ENCODE measurements at regions not wholly inside any gene's neighbourhood (a gene's known extent, or its start where the extent isn't known, plus 50 kb on each side); places are given as distances from the start of the nearest gene placed in this dataset.

DNA sequence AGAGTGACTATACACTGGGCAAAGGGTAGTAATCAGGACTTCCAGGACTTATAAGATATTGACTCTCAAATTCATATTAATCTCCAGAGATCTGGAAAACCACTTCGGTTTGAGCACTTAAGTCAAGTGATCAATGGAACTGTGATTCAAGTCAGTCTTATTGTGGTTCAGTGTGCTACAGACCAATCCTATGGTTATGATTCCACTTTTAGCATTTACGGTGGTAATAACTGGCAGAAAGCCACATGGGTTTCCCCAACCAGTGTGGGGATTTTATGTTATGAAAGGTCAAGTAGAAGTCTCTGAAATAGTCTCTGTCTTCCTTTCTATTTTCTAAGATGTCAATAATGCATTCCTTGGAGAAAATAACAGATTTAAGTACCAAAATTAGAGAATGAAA lies 151.3 kb upstream of the NEGR1 start:
- TF ChIP-seq, protein P1, sequence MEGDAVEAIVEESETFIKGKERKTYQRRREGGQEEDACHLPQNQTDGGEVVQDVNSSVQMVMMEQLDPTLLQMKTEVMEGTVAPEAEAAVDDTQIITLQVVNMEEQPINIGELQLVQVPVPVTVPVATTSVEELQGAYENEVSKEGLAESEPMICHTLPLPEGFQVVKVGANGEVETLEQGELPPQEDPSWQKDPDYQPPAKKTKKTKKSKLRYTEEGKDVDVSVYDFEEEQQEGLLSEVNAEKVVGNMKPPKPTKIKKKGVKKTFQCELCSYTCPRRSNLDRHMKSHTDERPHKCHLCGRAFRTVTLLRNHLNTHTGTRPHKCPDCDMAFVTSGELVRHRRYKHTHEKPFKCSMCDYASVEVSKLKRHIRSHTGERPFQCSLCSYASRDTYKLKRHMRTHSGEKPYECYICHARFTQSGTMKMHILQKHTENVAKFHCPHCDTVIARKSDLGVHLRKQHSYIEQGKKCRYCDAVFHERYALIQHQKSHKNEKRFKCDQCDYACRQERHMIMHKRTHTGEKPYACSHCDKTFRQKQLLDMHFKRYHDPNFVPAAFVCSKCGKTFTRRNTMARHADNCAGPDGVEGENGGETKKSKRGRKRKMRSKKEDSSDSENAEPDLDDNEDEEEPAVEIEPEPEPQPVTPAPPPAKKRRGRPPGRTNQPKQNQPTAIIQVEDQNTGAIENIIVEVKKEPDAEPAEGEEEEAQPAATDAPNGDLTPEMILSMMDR (conservative IDR thresholded peaks at IDR 0.05; ENCODE audit: low read depth in 2 of 2): no peak
- TF ChIP-seq POLR2AphosphoS5 (IDR thresholded peaks at IDR 0.05; ENCODE audit: low read depth): no peak

All from GM23338 (cell line).